ENCODE measurements at regions not wholly inside any gene's neighbourhood (a gene's known extent, or its start where the extent isn't known, plus 50 kb on each side); places are given as distances from the start of the nearest gene placed in this dataset.

GRCh38 chr5:30932273-30933017 is 261.0 kb upstream of the CDH6 start:
- DNase-seq (ENCODE audit: low read depth), result no peak

- DNase-seq (ENCODE audit: low read depth), result no peak
Measured at GRCh38 chr5:30930736-30931135, 262.8 kb upstream of the CDH6 start.

- no peak for DNase-seq (ENCODE audit: low read depth)
Measured at GRCh38 chr5:30928956-30929355, 264.5 kb upstream of the CDH6 start.

- no peak for DNase-seq (ENCODE audit: low read depth)
Measured at GRCh38 chr5:30926218-30926617, 267.3 kb upstream of the CDH6 start.

GRCh38 chr5:30921388-30921787 is 272.1 kb upstream of the CDH6 start:
- no peak for DNase-seq (ENCODE audit: low read depth)

- DNase-seq (ENCODE audit: low read depth), result no peak
Measured at GRCh38 chr5:30918171-30918570, 275.3 kb upstream of the CDH6 start.

- DNase-seq (ENCODE audit: low read depth), result no peak
Measured at GRCh38 chr5:30908356-30908755, 285.1 kb upstream of the CDH6 start.

GRCh38 chr5:30900367-30900766 is 293.1 kb upstream of the CDH6 start:
- DNase-seq (ENCODE audit: low read depth), result no peak

- DNase-seq (ENCODE audit: low read depth), result no peak
Measured at GRCh38 chr5:30894811-30895210, 298.7 kb upstream of the CDH6 start.

- no peak for DNase-seq (ENCODE audit: low read depth)
Measured at GRCh38 chr5:30891660-30892059, 301.8 kb upstream of the CDH6 start.

GRCh38 chr5:30890377-30890776 is 303.1 kb upstream of the CDH6 start:
- no peak for DNase-seq (ENCODE audit: low read depth)

- DNase-seq (ENCODE audit: low read depth), result no peak
Measured at GRCh38 chr5:30880514-30880913, 313.0 kb upstream of the CDH6 start.

GRCh38 chr5:30879887-30880286 is 313.6 kb upstream of the CDH6 start:
- no peak for DNase-seq (ENCODE audit: low read depth)

- DNase-seq (ENCODE audit: low read depth), result no peak
Measured at GRCh38 chr5:30878746-30879145, 314.7 kb upstream of the CDH6 start.

GRCh38 chr5:30878296-30878695 is 315.2 kb upstream of the CDH6 start:
- DNase-seq (ENCODE audit: low read depth), result no peak

- no peak for DNase-seq (ENCODE audit: low read depth)
Measured at GRCh38 chr5:30874241-30875034, 319.0 kb upstream of the CDH6 start.

GRCh38 chr5:30871196-30871595 is 322.3 kb upstream of the CDH6 start:
- no peak for DNase-seq (ENCODE audit: low read depth)

GRCh38 chr5:30867711-30868110 is 325.8 kb upstream of the CDH6 start:
- no peak for DNase-seq (ENCODE audit: low read depth)

GRCh38 chr5:30866142-30866541 is 327.3 kb upstream of the CDH6 start:
- no peak for DNase-seq (ENCODE audit: low read depth)

GRCh38 chr5:30856242-30856641 is 337.2 kb upstream of the CDH6 start:
- no peak for DNase-seq (ENCODE audit: low read depth)

GRCh38 chr5:30853158-30853557 is 340.3 kb upstream of the CDH6 start:
- DNase-seq (ENCODE audit: low read depth), result no peak

GRCh38 chr5:30850866-30851265 is 342.6 kb upstream of the CDH6 start:
- DNase-seq (ENCODE audit: low read depth), result no peak

GRCh38 chr5:30849931-30850710 is 343.4 kb upstream of the CDH6 start:
- DNase-seq (ENCODE audit: low read depth), result no peak

Data from GM04503 (cell line).